ENCODE measurements at regions not wholly inside any gene's neighbourhood (a gene's known extent, or its start where the extent isn't known, plus 50 kb on each side); places are given as distances from the start of the nearest gene placed in this dataset.
"Not testable (repeated sequence)": the region's sequence is repeated elsewhere in the genome, so short reads cannot be mapped to it uniquely, and the experiment has no call there.

DNA sequence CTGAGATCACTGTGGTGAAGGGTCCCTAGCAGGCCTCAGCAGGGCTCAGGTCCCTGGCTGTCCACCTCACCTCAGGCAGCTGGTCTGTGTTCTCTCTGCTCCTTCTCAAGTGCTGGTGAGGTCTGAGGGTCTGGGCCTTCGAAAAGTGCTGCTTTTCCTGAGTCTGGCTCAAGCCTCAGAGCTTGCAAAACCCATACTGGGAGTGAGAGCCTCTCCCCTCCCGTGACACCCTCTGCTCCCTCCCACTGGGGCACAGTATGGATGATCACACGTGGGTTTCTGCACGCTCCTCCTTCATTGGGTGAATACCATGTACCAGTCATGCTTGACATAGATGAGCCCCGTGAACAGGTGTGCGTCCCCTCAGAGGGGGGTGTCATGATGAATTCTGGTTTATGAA, 73.3 kb upstream of the WASF3 start:
- DNase-seq: no peak

- no peak for DNase-seq
Observed at GRCh38 chr13:26485288-26485687, 72.2 kb upstream of the WASF3 start.

DNA sequence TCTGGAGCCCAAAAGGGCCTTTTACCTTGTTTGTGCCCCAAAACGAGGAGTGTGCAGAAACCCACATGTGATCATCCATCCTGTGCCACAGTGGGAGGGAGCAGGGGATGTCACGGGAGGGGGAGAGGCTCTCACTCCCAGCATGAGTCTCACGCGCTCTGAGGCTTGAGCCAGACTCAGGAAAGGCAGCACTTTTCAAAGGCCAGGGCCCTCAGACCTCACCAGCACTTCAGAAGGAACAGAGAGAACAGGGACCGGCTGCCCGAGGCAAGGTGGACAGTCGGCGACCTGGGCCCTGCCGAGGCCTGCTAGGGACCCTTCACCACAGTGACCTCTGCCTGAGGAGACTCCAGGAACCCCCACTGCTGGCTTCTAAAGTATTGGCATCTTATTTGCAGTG, 71.7 kb upstream of the WASF3 start:
- DNase-seq: no peak

GRCh38 chr13:26486550-26486949, 70.9 kb upstream of the WASF3 start:
- no peak for DNase-seq

- no peak for DNase-seq
Observed at GRCh38 chr13:26487781-26488180, 69.7 kb upstream of the WASF3 start.

DNA sequence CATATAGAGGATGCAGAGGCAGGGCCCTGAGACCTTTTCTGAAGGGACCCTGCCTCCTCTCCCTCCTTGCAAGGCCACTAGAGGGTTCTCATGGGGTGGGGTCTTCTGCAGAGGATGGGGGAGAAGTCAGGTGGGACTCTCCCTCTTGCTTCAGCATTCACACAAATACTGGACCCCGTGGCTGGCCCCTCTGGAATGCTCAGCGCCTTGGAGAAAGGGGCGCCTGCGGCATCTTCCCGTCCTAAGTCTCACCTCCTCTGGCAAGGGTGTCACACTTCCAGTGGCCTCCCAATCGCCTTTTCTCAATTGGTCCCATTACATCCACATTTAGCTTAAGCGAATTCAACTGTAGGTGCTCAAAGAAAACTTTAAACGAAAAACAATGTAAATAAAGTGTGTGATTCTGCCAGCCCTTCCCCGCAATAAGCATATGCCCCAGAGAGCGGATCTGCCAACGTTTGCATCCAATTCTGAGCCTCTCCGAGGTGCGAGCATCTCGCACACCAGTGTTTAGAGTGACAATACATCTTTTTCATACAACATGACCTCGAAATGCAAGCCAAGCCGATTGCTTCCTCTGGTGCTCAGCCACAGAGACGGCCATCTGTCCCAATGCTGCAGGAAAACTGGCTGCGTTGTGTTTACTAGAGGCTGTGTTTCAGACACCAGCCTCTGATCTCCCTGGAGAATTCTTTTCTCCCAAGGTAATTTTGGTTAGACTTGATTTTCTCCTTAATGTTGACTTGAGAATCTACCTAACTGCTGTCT, 69.1 kb upstream of the WASF3 start:
- DNase-seq: no peak

GRCh38 chr13:26492301-26492700, 65.2 kb upstream of the WASF3 start:
- not testable (repeated sequence) for DNase-seq

DNA sequence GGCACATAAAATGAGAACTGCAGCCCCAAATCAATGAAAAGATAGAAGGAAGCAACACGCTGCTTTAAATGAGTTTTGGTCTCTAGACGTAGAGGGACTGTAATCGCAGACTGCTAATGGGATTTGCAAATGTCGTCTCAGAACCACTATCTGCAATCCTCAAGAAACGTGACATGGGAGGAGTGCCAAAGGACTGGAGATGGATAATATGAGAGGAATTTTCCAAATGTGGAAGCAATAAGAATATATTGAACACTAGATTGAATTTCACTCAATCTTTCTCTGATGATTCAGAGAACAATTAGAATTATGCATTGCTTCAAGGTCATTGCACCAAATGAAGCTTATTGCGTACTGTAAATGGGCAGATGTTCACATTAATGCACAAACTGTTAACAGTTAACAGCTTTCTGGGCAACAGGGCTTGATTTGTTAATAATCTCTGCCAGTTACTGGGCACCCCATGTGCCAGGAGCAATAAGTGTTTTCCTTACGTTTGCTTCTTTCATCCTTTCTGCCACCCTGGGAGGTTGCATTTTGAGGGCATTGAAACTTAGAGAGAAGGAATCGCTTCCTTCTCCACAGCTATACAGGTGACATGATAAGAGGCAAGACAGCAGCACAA, 62.8 kb upstream of the WASF3 start:
- no peak for DNase-seq

- no peak for DNase-seq
Observed at GRCh38 chr13:26495750-26496149, 61.7 kb upstream of the WASF3 start.

DNA sequence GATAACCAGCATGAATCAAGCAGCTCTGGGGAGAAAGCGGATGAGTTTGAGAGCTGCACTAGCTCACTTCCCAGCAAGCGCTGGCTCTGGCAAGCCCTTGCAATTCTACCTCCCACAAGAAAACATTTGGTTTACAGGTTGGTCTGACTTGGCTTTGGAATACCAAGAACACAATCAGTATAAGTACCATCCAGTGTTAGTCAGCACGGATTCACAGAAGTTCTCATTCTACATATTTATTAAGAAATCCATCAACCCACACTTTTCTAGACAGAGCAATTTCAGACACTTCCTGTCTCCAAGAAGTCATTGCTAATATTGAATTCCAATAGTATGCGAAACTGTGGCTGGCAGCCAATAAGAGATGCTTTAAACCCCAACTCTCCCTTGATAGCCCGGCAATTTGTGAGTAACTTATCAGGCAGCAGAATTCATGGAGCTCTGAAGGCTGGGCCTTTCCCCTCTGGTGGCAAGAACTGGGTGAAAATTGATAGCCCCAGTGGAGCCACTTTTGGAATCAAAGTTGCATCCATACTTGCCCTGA, 59.4 kb upstream of the WASF3 start:
- peak; percentile 64 for DNase-seq

GRCh38 chr13:26498656-26499601, 58.6 kb upstream of the WASF3 start:
- DNase-seq: no peak

- DNase-seq: no peak
Observed at GRCh38 chr13:26500618-26501320, 56.7 kb upstream of the WASF3 start.

DNA sequence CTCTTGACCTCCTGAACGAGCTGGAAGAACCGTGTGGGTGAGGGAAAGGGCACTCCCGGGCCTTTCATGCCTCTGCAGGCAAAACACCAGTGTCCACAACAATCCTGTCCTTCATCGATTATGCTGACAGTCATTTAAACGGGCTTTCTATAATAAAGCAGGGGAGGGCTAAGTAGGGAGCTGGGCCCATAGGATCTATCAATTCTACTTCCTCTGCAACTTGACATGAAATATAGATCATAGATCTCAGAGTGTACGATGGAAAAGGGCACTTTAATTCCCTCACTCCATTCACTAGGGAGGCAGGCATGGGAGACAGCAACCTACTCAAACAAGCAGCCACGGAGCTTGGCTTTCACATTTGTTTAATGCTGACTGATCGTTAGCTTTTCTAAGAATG, 55.8 kb upstream of the WASF3 start:
- DNase-seq: no peak

- no peak for DNase-seq
Observed at GRCh38 chr13:26502826-26503225, 54.7 kb upstream of the WASF3 start.

DNA sequence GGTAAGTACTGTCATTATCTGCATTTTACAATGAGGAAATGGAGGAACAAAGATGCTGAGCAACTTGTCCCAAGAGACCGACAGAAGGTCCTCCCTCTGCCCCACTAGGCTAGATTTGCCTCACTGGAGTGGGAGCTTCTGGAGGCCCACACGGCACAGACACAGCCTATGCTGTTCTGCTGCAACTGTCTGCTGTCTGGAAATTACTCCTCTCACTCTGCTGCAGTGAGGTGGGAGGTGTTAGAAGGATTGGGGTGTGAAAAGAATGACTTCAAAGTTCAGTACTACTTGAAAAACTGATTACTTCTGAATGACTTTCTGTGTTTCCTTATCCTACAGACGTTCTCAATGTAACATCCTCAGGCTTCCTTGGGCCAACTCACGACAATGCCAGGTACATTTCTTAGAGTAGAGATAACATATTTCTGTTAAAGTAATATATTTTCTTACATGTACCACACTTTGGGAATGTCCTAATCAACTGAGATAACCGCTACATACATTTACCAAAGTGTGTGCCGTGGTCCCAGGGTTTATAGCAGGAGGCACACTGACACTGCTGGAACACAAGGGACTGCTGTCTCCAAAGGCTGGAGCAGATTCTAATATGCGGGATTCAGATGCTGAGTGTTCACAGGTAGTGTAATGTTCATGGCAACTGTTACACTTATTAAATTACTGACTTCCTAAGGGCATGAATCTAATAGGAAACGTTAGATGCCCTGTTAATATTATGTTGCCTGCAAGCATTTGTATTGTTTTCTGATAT, 53.5 kb upstream of the WASF3 start:
- no peak for DNase-seq
